CD4-positive, CD25-positive, alpha-beta regulatory T cell (primary cell): ENCODE measurements at regions not wholly inside any gene's neighbourhood (a gene's known extent, or its start where the extent isn't known, plus 50 kb on each side); places are given as distances from the start of the nearest gene placed in this dataset.
"Not testable (repeated sequence)": the region's sequence is repeated elsewhere in the genome, so short reads cannot be mapped to it uniquely, and the experiment has no call there.

Experiments used
- ATAC-seq, 2 donors: fragments of 150-1000 bp; cut with Tn5 transposase; one replicate each; pipeline ENCODE4 v1.10.0; 2021; ENCODE audit warnings: low read depth in 2 of 2, moderate number of reproducible peaks in 2 of 2, moderate library complexity in 1 of 2
- DNase-seq, 3 donors: peaks; one replicate each; pipeline versions ENCODE4 v3.0.0 to v3.0.0-alpha.2; 2012 to 2022; ENCODE audit warnings: mixed read lengths in 1 of 3
- H3K27ac ChIP-seq: one replicate; pipeline ENCODE4 v1.7.0; 2013; ENCODE audit warnings: mild to moderate bottlenecking, low read length; ENCODE audit not compliant: insufficient read depth, poor library complexity, severe bottlenecking
- H3K27me3 ChIP-seq: one replicate; pipeline ENCODE4 v1.7.0; 2013; ENCODE audit warnings: low read length; ENCODE audit not compliant: control insufficient read depth, insufficient read depth
- H3K36me3 ChIP-seq: one replicate; pipeline ENCODE4 v1.7.0; 2013; ENCODE audit warnings: mild to moderate bottlenecking, low read length, moderate library complexity; ENCODE audit not compliant: control insufficient read depth, insufficient read depth
- H3K4me1 ChIP-seq: 2 replicates; pipeline ENCODE4 v1.7.0; 2013; ENCODE audit warnings: mild to moderate bottlenecking, low read length; ENCODE audit not compliant: insufficient read depth, control insufficient read depth, poor library complexity, severe bottlenecking
- H3K4me3 ChIP-seq: one replicate; pipeline ENCODE4 v1.7.0; 2013; ENCODE audit warnings: low read depth, mild to moderate bottlenecking, low read length, moderate library complexity
- H3K9me3 ChIP-seq, 2 experiments: 1 replicate in 1 of 2; 2 replicates in 1 of 2; pipeline ENCODE4 v1.7.0; 2013; ENCODE audit warnings: low read length in 2 of 2, mild to moderate bottlenecking in 1 of 2, moderate library complexity in 1 of 2; ENCODE audit not compliant: control insufficient read depth in 2 of 2
- H3K27ac Mint-ChIP-seq, 3 donors: one replicate each; pipeline ENCODE4 v1.8.0; 2020 to 2022; ENCODE audit warnings: mild to moderate bottlenecking in 3 of 3, mixed read lengths in 3 of 3, moderate library complexity in 2 of 3
- H3K27me3 Mint-ChIP-seq: one replicate; pipeline ENCODE4 v1.8.0; 2022; ENCODE audit warnings: mild to moderate bottlenecking, mixed read lengths
- H3K36me3 Mint-ChIP-seq: one replicate; pipeline ENCODE4 v1.8.0; 2020; ENCODE audit warnings: mixed read lengths
- H3K4me1 Mint-ChIP-seq, 4 donors: one replicate each; pipeline ENCODE4 v1.8.0; 2020 to 2022; ENCODE audit warnings: mixed read lengths in 4 of 4, mild to moderate bottlenecking in 1 of 4
- H3K4me3 Mint-ChIP-seq, 4 donors: one replicate each; pipeline ENCODE4 v1.8.0; 2020 to 2022; ENCODE audit warnings: mild to moderate bottlenecking in 4 of 4, mixed read lengths in 4 of 4, moderate library complexity in 3 of 4
- H3K9me3 Mint-ChIP-seq, 7 donors: one replicate each; pipeline ENCODE4 v1.8.0; 2020 to 2022; ENCODE audit warnings: mixed read lengths in 7 of 7, mild to moderate bottlenecking in 3 of 7, moderate library complexity in 2 of 7

DNA sequence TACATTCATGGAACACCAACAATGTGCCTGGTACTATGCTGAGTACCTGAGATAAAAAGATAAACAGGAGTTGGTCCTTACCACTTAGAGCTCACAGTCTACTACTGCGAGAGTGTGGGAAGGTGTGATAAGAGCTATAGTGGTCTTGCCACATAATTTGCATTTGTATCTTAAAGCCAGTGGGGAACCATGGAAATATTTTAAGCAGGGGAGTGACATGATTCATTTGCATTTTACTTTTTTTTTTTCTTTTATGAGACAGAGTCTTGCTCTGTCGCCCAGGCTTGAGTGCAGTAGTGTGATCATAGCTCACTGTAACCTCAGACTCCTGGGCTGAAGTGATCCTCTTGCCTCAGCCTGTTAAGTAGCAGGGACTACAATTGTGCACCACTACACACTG lies 53.6 kb downstream of the SRGAP2 start:
- not testable (repeated sequence) for H3K27me3 ChIP-seq, H3K9me3 Mint-ChIP-seq, H3K27ac ChIP-seq, DNase-seq, H3K9me3 ChIP-seq, H3K27me3 Mint-ChIP-seq, H3K4me3 Mint-ChIP-seq, H3K36me3 Mint-ChIP-seq, H3K4me3 ChIP-seq, H3K4me1 Mint-ChIP-seq, H3K4me1 ChIP-seq, H3K27ac Mint-ChIP-seq, H3K36me3 ChIP-seq
- peak in 1 of 2 donors; percentile 31 for ATAC-seq

DNA sequence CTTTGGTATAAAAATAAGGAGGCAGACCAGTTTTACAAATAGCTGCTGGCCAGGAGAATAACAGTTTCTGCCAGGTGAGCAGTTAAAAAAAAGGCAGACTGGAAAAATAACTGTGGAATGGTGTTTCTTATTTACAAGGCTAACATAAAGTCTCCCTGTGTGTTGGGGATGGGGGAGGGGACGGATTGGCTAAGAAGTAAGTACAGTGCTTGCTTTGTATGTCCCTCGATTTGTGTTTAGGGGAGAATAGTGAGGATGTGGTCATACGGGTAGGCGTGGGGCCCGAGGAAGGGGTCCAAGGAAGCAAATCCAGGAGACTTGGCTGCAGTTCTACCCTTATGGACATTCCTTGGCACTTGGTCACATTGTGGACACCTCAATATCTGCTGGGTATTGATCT lies 58.1 kb downstream of the SRGAP2 start:
- not testable (repeated sequence) for H3K4me1 ChIP-seq, DNase-seq, ATAC-seq, H3K9me3 Mint-ChIP-seq, H3K27me3 Mint-ChIP-seq, H3K4me3 Mint-ChIP-seq, H3K36me3 Mint-ChIP-seq, H3K9me3 ChIP-seq, H3K4me1 Mint-ChIP-seq, H3K27ac ChIP-seq, H3K27ac Mint-ChIP-seq, H3K4me3 ChIP-seq, H3K27me3 ChIP-seq, H3K36me3 ChIP-seq

DNA sequence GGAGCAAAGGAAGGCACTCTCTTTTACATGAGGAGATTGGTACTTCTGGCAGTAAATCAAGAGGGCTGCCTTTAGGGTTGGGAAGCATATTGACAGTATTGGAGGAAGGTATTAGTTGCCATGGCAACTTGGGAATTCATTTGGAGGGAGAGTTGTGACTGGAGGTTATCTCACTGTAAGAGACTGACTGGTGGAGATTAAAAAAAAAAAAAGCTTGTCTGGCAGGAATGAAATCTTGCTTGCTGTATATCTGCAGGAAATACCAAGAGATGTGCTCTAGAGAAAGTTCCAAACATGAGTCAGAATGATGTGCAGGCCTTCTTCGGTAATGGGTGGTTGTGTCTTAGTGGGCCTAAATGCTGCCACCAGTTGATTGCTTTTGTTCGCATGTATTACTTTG lies 59.1 kb downstream of the SRGAP2 start:
- ATAC-seq, H3K4me1 Mint-ChIP-seq, H3K9me3 Mint-ChIP-seq, H3K4me1 ChIP-seq, DNase-seq, H3K27me3 Mint-ChIP-seq, H3K4me3 Mint-ChIP-seq, H3K27ac ChIP-seq, H3K27me3 ChIP-seq, H3K4me3 ChIP-seq, H3K9me3 ChIP-seq, H3K36me3 ChIP-seq, H3K36me3 Mint-ChIP-seq, H3K27ac Mint-ChIP-seq: not testable (repeated sequence)

DNA sequence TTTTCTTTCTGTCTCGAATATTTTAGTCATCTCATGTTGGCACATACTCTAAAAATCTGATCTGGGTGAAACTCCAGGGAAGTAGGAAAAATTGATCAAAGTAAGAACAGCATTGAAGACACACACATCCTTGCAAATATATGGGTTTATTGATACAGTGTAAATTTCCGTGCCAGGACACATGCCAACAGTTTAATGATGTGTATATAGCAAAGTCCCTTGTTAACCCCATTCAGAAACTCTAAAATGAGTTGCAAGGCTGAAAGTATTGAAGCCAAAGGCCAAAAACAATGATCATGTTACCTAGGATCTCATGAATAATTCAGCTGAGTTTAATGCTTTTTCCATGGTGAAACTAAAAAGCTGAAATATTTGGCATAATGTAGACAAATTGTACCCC lies 61.6 kb downstream of the SRGAP2 start:
- H3K27ac Mint-ChIP-seq, ATAC-seq, DNase-seq, H3K27ac ChIP-seq, H3K9me3 Mint-ChIP-seq, H3K4me3 Mint-ChIP-seq, H3K4me3 ChIP-seq, H3K36me3 ChIP-seq, H3K4me1 Mint-ChIP-seq, H3K27me3 Mint-ChIP-seq, H3K4me1 ChIP-seq, H3K9me3 ChIP-seq, H3K27me3 ChIP-seq, H3K36me3 Mint-ChIP-seq: not testable (repeated sequence)

DNA sequence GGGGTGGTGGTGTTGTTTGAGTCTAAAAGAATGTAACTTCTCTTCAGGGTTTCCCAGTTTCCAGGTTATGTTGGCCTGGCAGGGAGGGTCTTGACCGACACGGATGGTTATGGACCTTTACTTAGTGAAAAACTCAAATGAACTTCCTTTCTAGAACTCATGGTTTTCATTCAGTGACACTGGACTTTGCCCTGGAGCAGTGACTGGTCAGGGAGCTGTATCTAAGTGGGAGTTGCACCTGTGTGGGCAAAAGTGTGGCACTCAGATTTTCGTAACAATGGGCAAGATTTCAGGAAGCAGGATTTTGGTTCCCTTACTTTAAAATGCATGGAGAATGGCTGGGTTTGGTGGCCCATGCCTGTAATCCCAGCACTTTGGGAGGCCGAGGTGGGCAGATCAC lies 67.8 kb downstream of the SRGAP2 start:
- H3K4me3 ChIP-seq, H3K9me3 ChIP-seq, DNase-seq, H3K27me3 Mint-ChIP-seq, H3K27ac ChIP-seq, H3K4me1 Mint-ChIP-seq, H3K4me1 ChIP-seq, H3K36me3 ChIP-seq, H3K36me3 Mint-ChIP-seq, ATAC-seq, H3K27ac Mint-ChIP-seq, H3K4me3 Mint-ChIP-seq, H3K27me3 ChIP-seq, H3K9me3 Mint-ChIP-seq: not testable (repeated sequence)

DNA sequence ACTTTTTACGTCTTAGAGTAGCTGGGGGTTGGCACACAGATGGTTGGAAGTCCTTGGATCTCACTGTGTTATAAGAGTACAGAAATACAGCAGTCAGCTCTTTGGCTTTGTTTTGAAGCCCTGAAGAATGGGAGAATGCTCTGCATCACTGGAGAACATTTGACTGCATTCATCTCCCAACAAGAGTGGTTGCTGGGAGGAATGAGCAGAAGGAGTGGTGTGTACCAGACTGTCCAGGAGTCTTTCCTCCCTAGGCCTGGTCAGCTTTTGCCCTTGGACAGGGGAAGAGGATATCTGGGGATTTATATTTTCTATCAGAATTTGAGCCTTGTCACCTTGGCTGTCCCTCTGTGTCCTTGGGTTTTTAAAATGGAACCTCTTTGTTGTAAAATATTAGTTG lies 69.8 kb downstream of the SRGAP2 start:
- not testable (repeated sequence) for DNase-seq, H3K4me3 ChIP-seq, ATAC-seq, H3K9me3 Mint-ChIP-seq, H3K4me3 Mint-ChIP-seq, H3K4me1 Mint-ChIP-seq, H3K36me3 Mint-ChIP-seq, H3K4me1 ChIP-seq, H3K27me3 ChIP-seq, H3K9me3 ChIP-seq, H3K36me3 ChIP-seq, H3K27ac ChIP-seq, H3K27ac Mint-ChIP-seq, H3K27me3 Mint-ChIP-seq

DNA sequence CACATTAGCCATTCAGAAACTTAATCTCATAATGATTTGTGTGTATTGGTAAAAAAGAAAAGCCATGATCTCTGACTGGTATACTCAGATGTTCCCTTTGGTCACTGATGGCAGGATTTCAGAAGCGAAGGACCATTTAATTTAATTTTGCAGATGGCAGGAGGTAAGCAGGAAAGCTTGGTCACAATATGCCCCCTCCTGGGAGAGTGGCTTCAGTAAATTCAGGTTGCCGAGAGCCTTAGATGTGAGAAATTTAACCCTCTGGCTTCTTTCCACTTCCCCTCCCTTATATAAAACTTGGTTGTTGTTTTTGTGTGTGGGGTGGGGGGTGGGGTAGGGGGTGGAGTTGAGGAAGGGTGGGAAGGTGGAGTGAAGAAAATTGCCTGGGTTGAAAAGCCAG lies 72.8 kb downstream of the SRGAP2 start:
- H3K27ac Mint-ChIP-seq, H3K27me3 Mint-ChIP-seq, H3K4me3 Mint-ChIP-seq, H3K27me3 ChIP-seq, H3K4me3 ChIP-seq, H3K9me3 ChIP-seq, H3K9me3 Mint-ChIP-seq, DNase-seq, H3K27ac ChIP-seq, H3K36me3 Mint-ChIP-seq, H3K4me1 ChIP-seq, ATAC-seq, H3K36me3 ChIP-seq, H3K4me1 Mint-ChIP-seq: not testable (repeated sequence)

DNA sequence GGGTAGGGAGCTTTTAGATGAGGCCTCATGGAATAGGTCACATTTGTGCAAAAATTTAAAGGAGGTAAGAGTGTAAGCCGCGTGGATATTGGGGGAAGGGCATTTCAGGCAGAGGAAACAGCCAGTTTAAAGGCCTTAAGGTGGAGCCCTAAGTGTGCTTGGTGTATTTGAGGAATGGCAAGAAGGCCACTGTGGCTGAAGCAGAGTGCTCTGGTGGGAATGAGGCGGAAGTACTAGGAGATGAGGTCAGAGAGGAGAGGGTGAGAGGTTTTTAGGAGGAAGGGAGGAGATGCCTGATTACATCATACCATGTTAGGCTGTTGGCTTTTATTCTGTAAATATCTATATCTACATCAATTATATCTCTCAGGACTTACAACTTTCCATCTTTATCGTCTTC lies 75.3 kb downstream of the SRGAP2 start:
- not testable (repeated sequence) for H3K9me3 Mint-ChIP-seq, H3K36me3 Mint-ChIP-seq, H3K27ac ChIP-seq, H3K27me3 Mint-ChIP-seq, H3K9me3 ChIP-seq, H3K36me3 ChIP-seq, H3K27me3 ChIP-seq, H3K4me1 ChIP-seq, H3K4me3 ChIP-seq, H3K4me3 Mint-ChIP-seq, DNase-seq, ATAC-seq, H3K4me1 Mint-ChIP-seq
- H3K27ac Mint-ChIP-seq = peak overlapping the region in 1 of 3 donors; percentile 44
